ENCODE measurements at regions not wholly inside any gene's neighbourhood (a gene's known extent, or its start where the extent isn't known, plus 50 kb on each side); places are given as distances from the start of the nearest gene placed in this dataset.
"Not testable (repeated sequence)": the region's sequence is repeated elsewhere in the genome, so short reads cannot be mapped to it uniquely, and the experiment has no call there.

DNA sequence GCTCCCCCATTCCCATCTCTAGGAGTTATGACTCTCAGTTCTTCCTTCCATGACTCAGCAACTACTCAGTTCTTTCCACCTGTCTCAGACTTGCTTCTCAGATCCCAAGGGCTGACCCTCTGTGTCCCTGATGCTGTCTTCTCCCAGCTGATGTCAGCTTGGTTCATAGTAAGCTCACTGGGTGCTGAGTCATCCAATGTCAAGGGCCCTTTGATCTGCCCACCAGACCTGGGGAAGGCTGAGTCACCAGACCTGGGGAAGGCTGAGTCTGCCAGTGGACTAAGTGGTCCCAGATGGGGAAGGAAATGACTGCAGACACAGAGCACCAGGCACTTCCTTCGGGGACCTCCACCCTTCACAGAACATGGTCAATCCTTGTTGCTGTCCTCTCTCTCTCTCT, 76.1 kb upstream of the ZEB1 start:
- Mint-ChIP-seq H3K9me3 (no peaks in the 10 kb centered on the region), H3K4me3 (peak overlapping the region; percentile 34), H3K27ac (peak overlapping the region; percentile 77), H3K4me1 (ENCODE audit: low read depth) (peaks cover 58% of the 10 kb centered on the region), H3K27me3 (ENCODE audit: insufficient read depth) (0 out of 2 replicates have a peak, but pooled peaks cover 3% of the 10 kb centered on the region), H3K36me3 (ENCODE audit: low read depth) (peaks cover 13% of the 10 kb centered on the region)
- peak; percentile 94 for DNase-seq
- TF ChIP-seq, protein P1, sequence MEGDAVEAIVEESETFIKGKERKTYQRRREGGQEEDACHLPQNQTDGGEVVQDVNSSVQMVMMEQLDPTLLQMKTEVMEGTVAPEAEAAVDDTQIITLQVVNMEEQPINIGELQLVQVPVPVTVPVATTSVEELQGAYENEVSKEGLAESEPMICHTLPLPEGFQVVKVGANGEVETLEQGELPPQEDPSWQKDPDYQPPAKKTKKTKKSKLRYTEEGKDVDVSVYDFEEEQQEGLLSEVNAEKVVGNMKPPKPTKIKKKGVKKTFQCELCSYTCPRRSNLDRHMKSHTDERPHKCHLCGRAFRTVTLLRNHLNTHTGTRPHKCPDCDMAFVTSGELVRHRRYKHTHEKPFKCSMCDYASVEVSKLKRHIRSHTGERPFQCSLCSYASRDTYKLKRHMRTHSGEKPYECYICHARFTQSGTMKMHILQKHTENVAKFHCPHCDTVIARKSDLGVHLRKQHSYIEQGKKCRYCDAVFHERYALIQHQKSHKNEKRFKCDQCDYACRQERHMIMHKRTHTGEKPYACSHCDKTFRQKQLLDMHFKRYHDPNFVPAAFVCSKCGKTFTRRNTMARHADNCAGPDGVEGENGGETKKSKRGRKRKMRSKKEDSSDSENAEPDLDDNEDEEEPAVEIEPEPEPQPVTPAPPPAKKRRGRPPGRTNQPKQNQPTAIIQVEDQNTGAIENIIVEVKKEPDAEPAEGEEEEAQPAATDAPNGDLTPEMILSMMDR (IDR thresholded peaks at IDR 0.05): no peak

GRCh38 chr10:31251118-31251517, 67.9 kb upstream of the ZEB1 start:
- not testable (repeated sequence) for DNase-seq; H3K9me3 Mint-ChIP-seq; H3K27ac Mint-ChIP-seq; H3K4me3 Mint-ChIP-seq; H3K27me3 Mint-ChIP-seq (ENCODE audit: insufficient read depth)
- peaks cover 21% of the 10 kb centered on the region for H3K4me1 Mint-ChIP-seq (ENCODE audit: low read depth)
- peaks cover 28% of the 10 kb centered on the region for H3K36me3 Mint-ChIP-seq (ENCODE audit: low read depth)

DNA sequence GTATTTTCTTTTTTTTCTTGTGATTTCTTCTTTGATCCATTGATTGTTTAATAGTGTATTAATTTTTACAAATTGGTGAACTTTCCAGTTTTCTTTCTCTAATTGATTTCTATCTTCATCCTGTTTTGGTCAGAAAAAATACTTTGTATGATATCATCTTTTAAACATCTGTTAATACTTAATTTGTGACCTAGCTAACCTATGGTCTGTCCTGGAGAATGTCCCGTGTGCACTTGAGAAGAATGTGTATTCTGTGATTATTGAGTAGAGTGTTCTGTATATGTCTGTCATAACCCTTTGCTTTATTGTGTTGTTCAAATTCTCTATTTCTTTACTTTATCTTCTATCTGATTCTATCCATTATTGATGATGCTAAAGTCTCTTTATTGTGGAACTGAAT, 65.8 kb upstream of the ZEB1 start:
- TF ChIP-seq, protein P1 (IDR thresholded peaks at IDR 0.05): no peak
- Mint-ChIP-seq H3K9me3 (peaks cover 4% of the 10 kb centered on the region; the same call in 1 of the 2 replicates), H3K36me3 (ENCODE audit: low read depth) (peaks cover 11% of the 10 kb centered on the region), H3K4me3 (0 out of 2 replicates have a peak overlapping the region, but pooled peaks have one; percentile 7), H3K27ac (no peak overlapping the region), H3K27me3 (ENCODE audit: insufficient read depth) (no peaks in the 10 kb centered on the region), H3K4me1 (ENCODE audit: low read depth) (peaks cover 21% of the 10 kb centered on the region)
- no peak for DNase-seq

DNA sequence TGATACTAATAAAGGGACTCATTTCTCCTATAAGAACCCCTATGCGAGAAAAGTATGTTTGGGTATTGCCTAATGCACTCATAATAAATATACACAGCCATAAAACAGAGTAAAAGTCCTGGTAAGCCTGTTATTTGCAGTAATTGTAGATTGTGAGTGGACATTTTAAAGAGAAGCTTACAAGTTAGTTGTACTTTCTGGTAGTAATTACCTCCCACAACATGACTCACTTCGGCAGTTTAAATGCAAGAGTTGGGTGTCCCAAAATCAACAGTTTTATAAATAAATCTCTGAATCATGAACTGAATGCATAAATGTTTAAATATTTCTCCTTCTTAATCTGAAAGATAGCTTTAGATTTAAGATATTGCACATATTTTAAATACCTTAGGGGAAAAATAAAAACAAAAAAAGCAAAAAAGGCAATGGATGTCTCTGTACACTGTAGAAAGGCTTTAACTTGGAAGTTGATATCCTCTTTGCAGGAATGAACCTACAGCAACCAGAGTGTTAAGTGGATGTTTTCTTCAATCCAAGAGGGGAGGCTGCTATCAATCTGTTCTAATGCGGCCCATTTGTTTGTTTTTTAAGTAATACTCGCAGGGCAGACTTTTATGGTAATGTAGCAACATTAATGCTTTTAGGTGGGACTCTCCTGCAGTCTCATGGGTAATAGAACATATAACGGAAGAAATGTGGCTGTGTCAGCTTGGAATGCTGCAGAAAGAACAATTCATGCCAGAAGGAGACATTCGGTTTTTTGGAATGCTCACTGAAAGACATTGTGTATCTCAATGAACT, 57.3 kb upstream of the ZEB1 start:
- Mint-ChIP-seq H3K9me3 (0 out of 2 replicates have a peak, but pooled peaks cover 4% of the 10 kb centered on the region), H3K36me3 (ENCODE audit: low read depth) (peaks cover 5% of the 10 kb centered on the region), H3K4me1 (ENCODE audit: low read depth) (peaks cover 61% of the 10 kb centered on the region), H3K4me3 (peak overlapping the region; percentile 80), H3K27ac (peak overlapping the region; percentile 83), H3K27me3 (ENCODE audit: insufficient read depth) (no peaks in the 10 kb centered on the region)
- TF ChIP-seq, protein P1 (IDR thresholded peaks at IDR 0.05): no peak
- peak; percentile 90 for DNase-seq

- peak overlapping the region; percentile 80 for H3K4me3 Mint-ChIP-seq
- peak overlapping the region; percentile 83 for H3K27ac Mint-ChIP-seq
- TF ChIP-seq, protein P1 (IDR thresholded peaks at IDR 0.05): no peak
- H3K9me3 Mint-ChIP-seq: 0 out of 2 replicates have a peak, but pooled peaks cover 4% of the 10 kb centered on the region
- no peaks in the 10 kb centered on the region for H3K27me3 Mint-ChIP-seq (ENCODE audit: insufficient read depth)
- peaks cover 61% of the 10 kb centered on the region for H3K4me1 Mint-ChIP-seq (ENCODE audit: low read depth)
- H3K36me3 Mint-ChIP-seq (ENCODE audit: low read depth): peaks cover 5% of the 10 kb centered on the region
- peak; percentile 47 for DNase-seq
Measured at GRCh38 chr10:31262672-31263071, 56.3 kb upstream of the ZEB1 start.

DNA sequence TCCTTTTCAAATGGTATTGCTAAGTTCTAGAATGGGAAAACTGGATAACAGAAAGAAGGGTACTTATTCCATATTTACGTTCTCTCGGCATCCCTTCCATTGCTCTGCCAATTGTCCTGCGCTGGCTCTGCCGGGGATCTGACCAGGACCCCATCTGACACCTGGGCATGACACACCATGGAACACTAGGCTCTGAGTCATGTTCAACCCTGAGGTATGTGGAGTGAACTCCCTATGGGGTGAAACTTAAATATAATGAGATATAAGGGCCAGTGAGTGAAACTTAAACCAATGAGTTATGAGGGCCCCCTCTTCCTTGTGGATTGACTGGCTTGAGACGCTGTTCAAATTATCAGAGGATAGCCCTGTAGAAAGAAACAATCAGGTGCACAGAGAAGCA, 55.1 kb upstream of the ZEB1 start:
- peak overlapping the region; percentile 52 for H3K27ac Mint-ChIP-seq
- no peak overlapping the region for H3K4me3 Mint-ChIP-seq
- peaks cover 5% of the 10 kb centered on the region for H3K36me3 Mint-ChIP-seq (ENCODE audit: low read depth)
- no peaks in the 10 kb centered on the region for H3K27me3 Mint-ChIP-seq (ENCODE audit: insufficient read depth)
- peak; percentile 1 for DNase-seq
- TF ChIP-seq, protein P1 (IDR thresholded peaks at IDR 0.05): no peak
- H3K4me1 Mint-ChIP-seq (ENCODE audit: low read depth): peaks cover 60% of the 10 kb centered on the region
- 0 out of 2 replicates have a peak, but pooled peaks cover 4% of the 10 kb centered on the region for H3K9me3 Mint-ChIP-seq
